ENCODE measurements at regions not wholly inside any gene's neighbourhood (a gene's known extent, or its start where the extent isn't known, plus 50 kb on each side); places are given as distances from the start of the nearest gene placed in this dataset.

DNA sequence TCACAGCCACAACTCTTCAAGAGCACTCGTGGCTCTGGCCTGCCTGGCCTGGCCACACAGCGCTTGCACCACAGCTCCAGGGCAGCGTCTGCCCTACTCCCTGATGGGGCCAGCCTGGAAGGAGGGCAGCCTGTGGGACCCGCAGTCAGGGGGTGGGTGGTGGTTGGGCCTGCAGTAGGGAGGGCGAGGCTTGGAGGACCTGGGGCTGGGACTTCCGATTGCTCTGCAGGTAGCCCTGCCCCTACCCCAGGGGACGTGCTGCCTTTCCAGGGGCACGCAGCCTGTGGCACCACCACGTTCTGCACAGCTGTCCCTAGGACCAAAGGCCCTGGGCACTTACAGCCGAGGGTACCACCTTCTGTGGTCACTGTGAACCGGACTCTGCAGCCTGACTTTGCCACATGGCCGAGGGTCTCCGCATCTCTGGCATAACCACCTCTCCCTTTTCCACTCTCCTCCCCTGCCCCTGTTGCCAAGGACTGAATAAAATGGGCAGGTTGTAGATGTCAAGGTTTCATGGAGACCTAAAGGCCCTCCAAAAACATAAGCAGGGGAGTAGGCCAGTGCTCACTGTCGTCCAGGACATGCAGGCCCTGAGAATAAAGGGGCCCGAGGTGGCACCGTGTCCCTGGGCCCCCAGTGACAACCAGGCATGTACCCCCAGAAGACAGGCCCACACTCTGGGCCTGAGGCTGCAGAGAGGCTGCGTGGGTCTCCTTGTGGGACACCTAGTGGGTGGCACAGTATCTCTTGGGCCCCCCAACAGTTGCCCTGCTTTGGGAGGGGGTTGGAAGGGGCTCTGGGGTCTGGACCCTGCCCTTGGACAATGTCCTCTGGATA is 87.3 kb downstream of the INHBB start:
- Histone ChIP-seq H3K36me3 (ENCODE audit: control insufficient read depth in 2 of 2, insufficient read depth in 2 of 2, low read length in 1 of 2) (no peaks in the 10 kb centered on the region), H3K9me3 (replicated peaks; ENCODE audit: control insufficient read depth, insufficient read depth, low read length) (no peaks in the 10 kb centered on the region), H3K4me3 (no peak overlapping the region), H3K79me2 (ENCODE audit: control insufficient read depth, insufficient read depth, low read length) (no peaks in the 10 kb centered on the region), H3K27ac (ENCODE audit: control insufficient read depth, insufficient read depth) (no peak overlapping the region), H2AFZ (ENCODE audit: control insufficient read depth, low read depth, low read length) (no peak overlapping the region), H3K9ac (ENCODE audit: control insufficient read depth, insufficient read depth, low read length) (no peak overlapping the region), H3K4me2 (ENCODE audit: control insufficient read depth, insufficient read depth) (no peak overlapping the region), H4K20me1 (ENCODE audit: control insufficient read depth, insufficient read depth) (no peaks in the 10 kb centered on the region), H3K27me3 (replicated peaks in 1 of 2; ENCODE audit: control insufficient read depth in 2 of 2, insufficient read depth in 2 of 2, low read length in 1 of 2) (no peaks in the 10 kb centered on the region; a peak in 2 of 4 replicates), H3K4me1 (ENCODE audit: control insufficient read depth, insufficient read depth, low read length) (no peaks in the 10 kb centered on the region)
- FAIRE-seq (no peak), ATAC-seq (no peak), DNase-seq (ENCODE audit: low read depth, low spot score) (no peak)
- WGBS (ENCODE audit: insufficient coverage, insufficient replicate concordance, low lambda C conversion rate, missing lambda C conversion rate): 20% methylated on average over 14 of the region's 17 CpGs
- POLR2A ChIA-PET: interaction anchor here (0.6 kb wide), 1 partner anchor 1124 kb away, joined by 6 read pairs; no protein-coding TSS in a partner anchor
- BruUV-seq (replicated peaks): no TSS peak
- CTCF ChIA-PET: no interaction called here
- in situ Hi-C loops (cut with MboI) (no loop called here), intact Hi-C loops (cut with micrococcal nuclease; ENCODE audit: unreplicated experiment) (no loop called here)
- SMC1A ChIA-PET (ENCODE audit: uncharacterized antibody, unreplicated experiment): no interaction called here
- RAD21 ChIA-PET (ENCODE audit: unreplicated experiment): no interaction called here
- TF ChIP-seq E4F1 (IDR thresholded peaks at IDR 0.05; ENCODE audit: borderline replicate concordance, partially characterized antibody) (no peak), PAX8 (IDR thresholded peaks at IDR 0.05) (no peak), MYB (IDR thresholded peaks at IDR 0.05; ENCODE audit: borderline replicate concordance, low read depth, low read length) (no peak), BACH1 (IDR thresholded peaks at IDR 0.05; ENCODE audit: borderline replicate concordance) (no peak), KLF5 (IDR thresholded peaks at IDR 0.05; ENCODE audit: partially characterized antibody) (no peak), IRF5 (IDR thresholded peaks at IDR 0.05; ENCODE audit: borderline replicate concordance) (no peak), SMC3 (IDR thresholded peaks at IDR 0.05; ENCODE audit: borderline replicate concordance, low read length) (no peak), ZBTB4 (CRISPR knock-in tag; IDR thresholded peaks at IDR 0.05) (no peak), NFYB (IDR thresholded peaks at IDR 0.05; ENCODE audit: insufficient read depth, low read depth, low read length) (no peak), ZNF24 (IDR thresholded peaks at IDR 0.05) (no peak)
- TF ChIP-seq, protein P1, sequence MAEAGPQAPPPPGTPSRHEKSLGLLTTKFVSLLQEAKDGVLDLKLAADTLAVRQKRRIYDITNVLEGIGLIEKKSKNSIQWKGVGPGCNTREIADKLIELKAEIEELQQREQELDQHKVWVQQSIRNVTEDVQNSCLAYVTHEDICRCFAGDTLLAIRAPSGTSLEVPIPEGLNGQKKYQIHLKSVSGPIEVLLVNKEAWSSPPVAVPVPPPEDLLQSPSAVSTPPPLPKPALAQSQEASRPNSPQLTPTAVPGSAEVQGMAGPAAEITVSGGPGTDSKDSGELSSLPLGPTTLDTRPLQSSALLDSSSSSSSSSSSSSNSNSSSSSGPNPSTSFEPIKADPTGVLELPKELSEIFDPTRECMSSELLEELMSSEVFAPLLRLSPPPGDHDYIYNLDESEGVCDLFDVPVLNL (IDR thresholded peaks at IDR 0.05; ENCODE audit: low read depth, low read length): no peak
- TF ChIP-seq, protein P2, sequence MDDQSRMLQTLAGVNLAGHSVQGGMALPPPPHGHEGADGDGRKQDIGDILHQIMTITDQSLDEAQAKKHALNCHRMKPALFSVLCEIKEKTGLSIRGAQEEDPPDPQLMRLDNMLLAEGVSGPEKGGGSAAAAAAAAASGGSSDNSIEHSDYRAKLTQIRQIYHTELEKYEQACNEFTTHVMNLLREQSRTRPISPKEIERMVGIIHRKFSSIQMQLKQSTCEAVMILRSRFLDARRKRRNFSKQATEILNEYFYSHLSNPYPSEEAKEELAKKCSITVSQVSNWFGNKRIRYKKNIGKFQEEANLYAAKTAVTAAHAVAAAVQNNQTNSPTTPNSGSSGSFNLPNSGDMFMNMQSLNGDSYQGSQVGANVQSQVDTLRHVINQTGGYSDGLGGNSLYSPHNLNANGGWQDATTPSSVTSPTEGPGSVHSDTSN (IDR thresholded peaks at IDR 0.05; ENCODE audit: insufficient replicate concordance, low read depth, low read length): no peak

Measured in GM12878 (cell line).